Activated CD4-positive, alpha-beta T cell treated with anti-CD3 and anti-CD28 coated beads, Interleukin-2, amount 10 ng/mL, durations not matched to agents 24 days and 14 days (primary cell): ENCODE measurements at regions not wholly inside any gene's neighbourhood (a gene's known extent, or its start where the extent isn't known, plus 50 kb on each side); places are given as distances from the start of the nearest gene placed in this dataset.

ENCODE experiments used
- DNase-seq: peaks from one replicate; pipeline ENCODE4 v3.0.0; 2022
- H3K27ac Mint-ChIP-seq: one replicate; pipeline ENCODE4 v1.8.0; 2022; ENCODE audit warnings: mild to moderate bottlenecking, mixed read lengths
- H3K27me3 Mint-ChIP-seq: one replicate; pipeline ENCODE4 v1.8.0; 2022; ENCODE audit warnings: mixed read lengths
- H3K36me3 Mint-ChIP-seq: one replicate; pipeline ENCODE4 v1.8.0; 2022; ENCODE audit warnings: low read depth, mild to moderate bottlenecking, mixed read lengths
- H3K4me1 Mint-ChIP-seq: one replicate; pipeline ENCODE4 v1.8.0; 2021; ENCODE audit warnings: mixed read lengths
- H3K4me3 Mint-ChIP-seq: one replicate; pipeline ENCODE4 v1.8.0; 2022; ENCODE audit warnings: mild to moderate bottlenecking, moderate library complexity, mixed read lengths
- H3K9me3 Mint-ChIP-seq: one replicate; pipeline ENCODE4 v1.8.0; 2021; ENCODE audit warnings: mixed read lengths
- intact Hi-C: fragments of 100-400 bp; cut with micrococcal nuclease; formaldehyde crosslinking; loops from one replicate; pipeline ENCODE4 v1.15.1; 2023

- Mint-ChIP-seq H3K4me3 (no peak overlapping the region), H3K9me3 (no peaks in the 10 kb centered on the region), H3K4me1 (no peaks in the 10 kb centered on the region), H3K27me3 (no peaks in the 10 kb centered on the region), H3K36me3 (no peaks in the 10 kb centered on the region), H3K27ac (no peak overlapping the region)
- intact Hi-C loops: no loop called here
- no peak for DNase-seq
These were observed 287.7 kb upstream of the TLE4 start for GRCh38 chr9:79284081-79284480.

- Mint-ChIP-seq H3K27me3 (no peaks in the 10 kb centered on the region), H3K9me3 (no peaks in the 10 kb centered on the region), H3K4me3 (no peak overlapping the region), H3K4me1 (no peaks in the 10 kb centered on the region), H3K36me3 (no peaks in the 10 kb centered on the region), H3K27ac (no peak overlapping the region)
- DNase-seq: no peak
- intact Hi-C loops: no loop called here
These were observed 284.6 kb upstream of the TLE4 start for GRCh38 chr9:79286992-79287707.

GRCh38 chr9:79287708-79288290 lies 284.0 kb upstream of the TLE4 start:
- no peaks in the 10 kb centered on the region for H3K36me3 Mint-ChIP-seq
- no peak for DNase-seq
- intact Hi-C loops: no loop called here
- no peaks in the 10 kb centered on the region for H3K27me3 Mint-ChIP-seq
- H3K9me3 Mint-ChIP-seq: no peaks in the 10 kb centered on the region
- no peaks in the 10 kb centered on the region for H3K4me1 Mint-ChIP-seq
- no peak overlapping the region for H3K27ac Mint-ChIP-seq
- H3K4me3 Mint-ChIP-seq: no peak overlapping the region

GRCh38 chr9:79289856-79290255 lies 281.9 kb upstream of the TLE4 start:
- Mint-ChIP-seq H3K27ac (no peak overlapping the region), H3K4me1 (no peaks in the 10 kb centered on the region), H3K4me3 (no peak overlapping the region), H3K9me3 (no peaks in the 10 kb centered on the region), H3K27me3 (no peaks in the 10 kb centered on the region), H3K36me3 (no peaks in the 10 kb centered on the region)
- intact Hi-C loops: no loop called here
- no peak for DNase-seq

- Mint-ChIP-seq H3K4me1 (no peaks in the 10 kb centered on the region), H3K27ac (no peak overlapping the region), H3K9me3 (no peaks in the 10 kb centered on the region), H3K4me3 (no peak overlapping the region), H3K27me3 (no peaks in the 10 kb centered on the region), H3K36me3 (no peaks in the 10 kb centered on the region)
- DNase-seq: no peak
- intact Hi-C loops: no loop called here
These were observed 279.0 kb upstream of the TLE4 start for GRCh38 chr9:79292731-79293280.

GRCh38 chr9:79300068-79300467 lies 271.7 kb upstream of the TLE4 start:
- H3K27ac Mint-ChIP-seq: no peak overlapping the region
- no peaks in the 10 kb centered on the region for H3K36me3 Mint-ChIP-seq
- DNase-seq: no peak
- no peak overlapping the region for H3K4me3 Mint-ChIP-seq
- H3K4me1 Mint-ChIP-seq: no peaks in the 10 kb centered on the region
- intact Hi-C loops: no loop called here
- H3K27me3 Mint-ChIP-seq: no peaks in the 10 kb centered on the region
- H3K9me3 Mint-ChIP-seq: no peaks in the 10 kb centered on the region

GRCh38 chr9:79301085-79301484 lies 270.7 kb upstream of the TLE4 start:
- intact Hi-C loops: no loop called here
- no peaks in the 10 kb centered on the region for H3K9me3 Mint-ChIP-seq
- no peaks in the 10 kb centered on the region for H3K4me1 Mint-ChIP-seq
- H3K4me3 Mint-ChIP-seq: no peak overlapping the region
- H3K27ac Mint-ChIP-seq: no peak overlapping the region
- H3K36me3 Mint-ChIP-seq: no peaks in the 10 kb centered on the region
- DNase-seq: no peak
- H3K27me3 Mint-ChIP-seq: no peaks in the 10 kb centered on the region

GRCh38 chr9:79301551-79302391 lies 270.0 kb upstream of the TLE4 start:
- no peaks in the 10 kb centered on the region for H3K9me3 Mint-ChIP-seq
- no peak for DNase-seq
- no peak overlapping the region for H3K27ac Mint-ChIP-seq
- no peaks in the 10 kb centered on the region for H3K36me3 Mint-ChIP-seq
- no peaks in the 10 kb centered on the region for H3K4me1 Mint-ChIP-seq
- H3K4me3 Mint-ChIP-seq: no peak overlapping the region
- no peaks in the 10 kb centered on the region for H3K27me3 Mint-ChIP-seq
- intact Hi-C loops: no loop called here

GRCh38 chr9:79302569-79302968 lies 269.2 kb upstream of the TLE4 start:
- Mint-ChIP-seq H3K36me3 (no peaks in the 10 kb centered on the region), H3K4me3 (no peak overlapping the region), H3K27me3 (no peaks in the 10 kb centered on the region), H3K27ac (no peak overlapping the region), H3K9me3 (no peaks in the 10 kb centered on the region), H3K4me1 (no peaks in the 10 kb centered on the region)
- intact Hi-C loops: no loop called here
- DNase-seq: no peak

- Mint-ChIP-seq H3K4me1 (no peaks in the 10 kb centered on the region), H3K9me3 (no peaks in the 10 kb centered on the region), H3K27me3 (no peaks in the 10 kb centered on the region), H3K36me3 (no peaks in the 10 kb centered on the region), H3K27ac (no peak overlapping the region), H3K4me3 (no peak overlapping the region)
- no peak for DNase-seq
- intact Hi-C loops: no loop called here
These were observed 263.8 kb upstream of the TLE4 start for GRCh38 chr9:79308012-79308411.

- intact Hi-C loops: no loop called here
- H3K27ac Mint-ChIP-seq: no peak overlapping the region
- H3K4me1 Mint-ChIP-seq: no peaks in the 10 kb centered on the region
- no peaks in the 10 kb centered on the region for H3K9me3 Mint-ChIP-seq
- DNase-seq: no peak
- H3K4me3 Mint-ChIP-seq: no peak overlapping the region
- no peaks in the 10 kb centered on the region for H3K36me3 Mint-ChIP-seq
- H3K27me3 Mint-ChIP-seq: no peaks in the 10 kb centered on the region
These were observed 258.9 kb upstream of the TLE4 start for GRCh38 chr9:79312686-79313421.

GRCh38 chr9:79325501-79325900 lies 246.3 kb upstream of the TLE4 start:
- no peak overlapping the region for H3K27ac Mint-ChIP-seq
- H3K36me3 Mint-ChIP-seq: no peaks in the 10 kb centered on the region
- no peak overlapping the region for H3K4me3 Mint-ChIP-seq
- DNase-seq: no peak
- no peaks in the 10 kb centered on the region for H3K4me1 Mint-ChIP-seq
- no peaks in the 10 kb centered on the region for H3K27me3 Mint-ChIP-seq
- no peaks in the 10 kb centered on the region for H3K9me3 Mint-ChIP-seq
- intact Hi-C loops: no loop called here

- no peaks in the 10 kb centered on the region for H3K4me1 Mint-ChIP-seq
- H3K4me3 Mint-ChIP-seq: no peak overlapping the region
- no peaks in the 10 kb centered on the region for H3K27me3 Mint-ChIP-seq
- H3K27ac Mint-ChIP-seq: no peak overlapping the region
- intact Hi-C loops: no loop called here
- H3K9me3 Mint-ChIP-seq: no peaks in the 10 kb centered on the region
- no peak for DNase-seq
- no peaks in the 10 kb centered on the region for H3K36me3 Mint-ChIP-seq
These were observed 241.9 kb upstream of the TLE4 start for GRCh38 chr9:79329861-79330260.

GRCh38 chr9:79334001-79334400 lies 237.8 kb upstream of the TLE4 start:
- intact Hi-C loops: no loop called here
- no peak for DNase-seq
- Mint-ChIP-seq H3K9me3 (no peaks in the 10 kb centered on the region), H3K36me3 (no peaks in the 10 kb centered on the region), H3K27me3 (no peaks in the 10 kb centered on the region), H3K4me1 (no peaks in the 10 kb centered on the region), H3K4me3 (no peak overlapping the region), H3K27ac (no peak overlapping the region)
